Activated T-helper 2 cell treated with anti-CD3 and anti-CD28 coated beads, Interferon-gamma antibody, Interleukin-2, Interleukin-4, amounts not matched to agents 10 μg/mL and 5 μg/mL and 100 μg/mL, durations not matched to agents 14 hours and 24 hours and 36 hours (primary cell): ENCODE measurements at regions not wholly inside any gene's neighbourhood (a gene's known extent, or its start where the extent isn't known, plus 50 kb on each side); places are given as distances from the start of the nearest gene placed in this dataset.

ENCODE experiments used
- DNase-seq: peaks from one replicate; pipeline ENCODE4 v3.0.0; 2021; ENCODE audit warnings: low spot score
- H3K27ac Mint-ChIP-seq: one replicate; pipeline ENCODE4 v1.8.0; 2021; ENCODE audit warnings: mixed read lengths
- H3K27me3 Mint-ChIP-seq: one replicate; pipeline ENCODE4 v1.8.0; 2021; ENCODE audit warnings: low read depth, mixed read lengths
- H3K36me3 Mint-ChIP-seq: one replicate; pipeline ENCODE4 v1.8.0; 2021; ENCODE audit warnings: low read depth, mixed read lengths
- H3K4me1 Mint-ChIP-seq: one replicate; pipeline ENCODE4 v1.8.0; 2021; ENCODE audit warnings: low read depth, mixed read lengths
- H3K4me3 Mint-ChIP-seq: one replicate; pipeline ENCODE4 v1.8.0; 2021; ENCODE audit warnings: low read depth, mild to moderate bottlenecking, moderate library complexity, mixed read lengths
- H3K9me3 Mint-ChIP-seq: one replicate; pipeline ENCODE4 v1.8.0; 2021; ENCODE audit warnings: mixed read lengths
- intact Hi-C: fragments of 100-400 bp; cut with micrococcal nuclease; formaldehyde crosslinking; loops from one replicate; pipeline ENCODE4 v1.15.1; 2023

DNA sequence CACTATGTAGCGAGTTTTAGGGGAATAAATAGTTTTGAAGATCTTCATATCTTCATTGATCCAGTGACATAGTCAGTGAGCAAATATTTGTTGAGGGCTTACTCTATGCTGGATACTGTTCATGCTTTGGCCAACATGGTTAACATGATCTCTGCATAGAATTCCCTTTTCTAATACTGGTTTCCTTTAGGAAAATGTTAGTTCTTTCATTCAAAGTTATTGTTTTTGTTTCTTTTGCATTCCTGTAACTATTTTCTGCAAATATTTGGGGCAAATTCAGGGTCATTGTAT lies 226.5 kb downstream of the C12orf50 start:
- H3K27me3 Mint-ChIP-seq: no peaks in the 10 kb centered on the region
- H3K4me3 Mint-ChIP-seq: no peak overlapping the region
- no peaks in the 10 kb centered on the region for H3K4me1 Mint-ChIP-seq
- intact Hi-C loops: no loop called here
- H3K9me3 Mint-ChIP-seq: no peaks in the 10 kb centered on the region
- DNase-seq: no peak
- no peaks in the 10 kb centered on the region for H3K36me3 Mint-ChIP-seq
- no peak overlapping the region for H3K27ac Mint-ChIP-seq

- intact Hi-C loops: no loop called here
- no peaks in the 10 kb centered on the region for H3K4me1 Mint-ChIP-seq
- no peaks in the 10 kb centered on the region for H3K27me3 Mint-ChIP-seq
- no peak overlapping the region for H3K4me3 Mint-ChIP-seq
- H3K9me3 Mint-ChIP-seq: no peaks in the 10 kb centered on the region
- no peaks in the 10 kb centered on the region for H3K36me3 Mint-ChIP-seq
- no peak for DNase-seq
- no peak overlapping the region for H3K27ac Mint-ChIP-seq
Observed at GRCh38 chr12:87801860-87802720, 227.1 kb downstream of the C12orf50 start.

DNA sequence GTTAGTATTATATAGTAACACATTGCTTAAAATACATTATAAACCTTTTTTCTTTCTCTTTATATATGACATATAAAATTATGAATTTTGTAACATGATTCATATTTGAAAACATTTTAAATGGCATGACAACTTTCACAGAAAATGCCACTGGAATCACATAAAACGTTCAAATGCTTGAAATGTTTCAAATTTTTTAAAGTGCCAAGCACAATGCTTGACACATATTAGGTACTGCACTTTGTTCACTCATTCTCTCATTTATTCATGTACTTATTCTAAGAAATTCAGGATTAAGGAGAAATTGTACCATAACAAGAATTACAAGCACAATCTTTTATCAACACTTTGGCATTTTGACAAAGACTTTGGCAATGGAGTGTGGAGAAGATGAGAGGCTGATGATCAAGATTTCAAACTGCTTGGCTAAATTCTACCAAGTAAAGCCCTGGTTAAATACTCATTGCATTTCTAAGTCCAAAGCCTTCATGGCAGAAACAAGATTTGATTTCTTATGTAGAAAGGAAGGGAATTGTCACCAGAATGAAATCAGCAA lies 232.2 kb downstream of the C12orf50 start:
- H3K36me3 Mint-ChIP-seq: no peaks in the 10 kb centered on the region
- H3K27me3 Mint-ChIP-seq: no peaks in the 10 kb centered on the region
- intact Hi-C loops: no loop called here
- no peaks in the 10 kb centered on the region for H3K9me3 Mint-ChIP-seq
- H3K4me1 Mint-ChIP-seq: no peaks in the 10 kb centered on the region
- H3K4me3 Mint-ChIP-seq: no peak overlapping the region
- DNase-seq: no peak
- H3K27ac Mint-ChIP-seq: no peak overlapping the region

DNA sequence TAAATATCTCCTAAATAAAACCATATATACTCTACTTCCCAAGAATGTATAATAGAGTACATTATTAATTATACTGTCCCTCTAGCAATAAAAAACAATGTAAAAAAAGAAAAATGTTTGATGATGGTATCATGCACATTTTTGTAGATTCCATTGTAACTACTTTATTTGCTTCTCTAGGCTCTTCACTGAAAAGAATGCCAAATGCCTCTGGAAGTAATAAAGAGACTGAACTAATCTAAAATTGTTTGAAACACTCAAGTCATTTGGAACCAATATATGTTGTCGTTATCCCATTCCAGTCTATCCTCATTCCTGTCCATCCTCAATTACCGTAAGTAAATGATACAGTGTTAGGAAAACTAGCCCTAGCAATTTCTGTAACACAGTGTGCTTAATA lies 233.6 kb downstream of the C12orf50 start:
- DNase-seq: no peak
- Mint-ChIP-seq H3K36me3 (no peaks in the 10 kb centered on the region), H3K27ac (no peak overlapping the region), H3K4me3 (no peak overlapping the region), H3K4me1 (no peaks in the 10 kb centered on the region), H3K9me3 (no peaks in the 10 kb centered on the region), H3K27me3 (no peaks in the 10 kb centered on the region)
- intact Hi-C loops: no loop called here

DNA sequence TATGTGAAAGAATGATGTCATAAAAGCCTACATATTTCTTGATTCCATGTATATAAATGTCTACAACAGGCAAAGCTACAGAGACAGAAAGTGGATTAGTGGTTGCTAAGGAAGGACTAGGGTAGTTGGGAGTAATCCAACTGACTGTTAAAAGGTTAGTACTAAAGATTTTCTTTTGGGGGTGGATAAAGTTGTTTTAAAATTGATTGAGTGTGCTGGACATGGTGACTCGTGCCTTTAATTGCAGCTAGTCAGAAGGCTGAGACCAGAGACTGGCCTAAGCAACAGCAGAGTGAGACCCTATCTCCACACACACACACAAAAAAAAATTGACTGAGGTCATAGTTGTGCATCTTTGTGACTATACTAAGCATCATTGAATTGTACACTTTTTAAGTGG lies 234.3 kb downstream of the C12orf50 start:
- Mint-ChIP-seq H3K27me3 (no peaks in the 10 kb centered on the region), H3K4me1 (no peaks in the 10 kb centered on the region), H3K36me3 (no peaks in the 10 kb centered on the region), H3K9me3 (no peaks in the 10 kb centered on the region), H3K4me3 (no peak overlapping the region), H3K27ac (no peak overlapping the region)
- intact Hi-C loops: no loop called here
- no peak for DNase-seq

- Mint-ChIP-seq H3K4me1 (no peaks in the 10 kb centered on the region), H3K27ac (no peak overlapping the region), H3K9me3 (no peaks in the 10 kb centered on the region)
Observed at GRCh38 chr12:87793131-87793530, 236.1 kb downstream of the C12orf50 start.

GRCh38 chr12:87784350-87784749 lies 244.9 kb downstream of the C12orf50 start:
- Mint-ChIP-seq H3K36me3 (no peaks in the 10 kb centered on the region), H3K9me3 (peaks cover 5% of the 10 kb centered on the region), H3K27me3 (no peaks in the 10 kb centered on the region), H3K27ac (no peak overlapping the region), H3K4me1 (no peaks in the 10 kb centered on the region), H3K4me3 (no peak overlapping the region)
- DNase-seq: no peak
- intact Hi-C loops: no loop called here

More at GRCh38 chr12:87793131-87793530, 236.1 kb downstream of the C12orf50 start:
- no peak for DNase-seq
- Mint-ChIP-seq H3K4me3 (no peak overlapping the region), H3K36me3 (no peaks in the 10 kb centered on the region), H3K27me3 (no peaks in the 10 kb centered on the region)
- intact Hi-C loops: no loop called here

DNA sequence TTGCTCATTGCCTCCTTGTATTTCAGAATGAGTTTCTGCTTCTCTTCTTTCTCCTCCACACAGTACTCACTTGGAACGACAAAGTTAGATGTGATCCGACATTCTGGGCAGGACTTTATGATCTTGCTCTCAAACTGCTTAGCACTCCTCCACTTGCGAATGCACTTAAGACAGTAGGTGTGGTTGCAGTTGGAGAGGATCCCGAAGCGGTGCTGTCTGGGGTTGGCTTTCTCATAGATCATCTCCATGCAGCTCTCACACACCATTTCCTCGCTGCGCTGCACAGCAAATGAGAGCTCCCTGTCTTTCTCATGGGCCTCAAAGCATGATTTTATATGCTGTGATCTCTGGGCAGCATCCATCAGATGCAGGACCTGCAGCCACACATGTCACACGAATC lies 245.7 kb downstream of the C12orf50 start:
- intact Hi-C loops: no loop called here

GRCh38 chr12:87782838-87783237 lies 246.4 kb downstream of the C12orf50 start:
- H3K27ac Mint-ChIP-seq: no peak overlapping the region
- H3K4me1 Mint-ChIP-seq: no peaks in the 10 kb centered on the region
- peaks cover 5% of the 10 kb centered on the region for H3K9me3 Mint-ChIP-seq
- H3K36me3 Mint-ChIP-seq: no peaks in the 10 kb centered on the region
- intact Hi-C loops: no loop called here
- no peak for DNase-seq
- H3K4me3 Mint-ChIP-seq: no peak overlapping the region
- H3K27me3 Mint-ChIP-seq: no peaks in the 10 kb centered on the region

More for the DNA sequence above, 245.7 kb downstream of the C12orf50 start:
- Mint-ChIP-seq H3K9me3 (peaks cover 5% of the 10 kb centered on the region), H3K4me3 (no peak overlapping the region), H3K27ac (no peak overlapping the region), H3K36me3 (no peaks in the 10 kb centered on the region), H3K4me1 (no peaks in the 10 kb centered on the region), H3K27me3 (no peaks in the 10 kb centered on the region)
- DNase-seq: no peak

DNA sequence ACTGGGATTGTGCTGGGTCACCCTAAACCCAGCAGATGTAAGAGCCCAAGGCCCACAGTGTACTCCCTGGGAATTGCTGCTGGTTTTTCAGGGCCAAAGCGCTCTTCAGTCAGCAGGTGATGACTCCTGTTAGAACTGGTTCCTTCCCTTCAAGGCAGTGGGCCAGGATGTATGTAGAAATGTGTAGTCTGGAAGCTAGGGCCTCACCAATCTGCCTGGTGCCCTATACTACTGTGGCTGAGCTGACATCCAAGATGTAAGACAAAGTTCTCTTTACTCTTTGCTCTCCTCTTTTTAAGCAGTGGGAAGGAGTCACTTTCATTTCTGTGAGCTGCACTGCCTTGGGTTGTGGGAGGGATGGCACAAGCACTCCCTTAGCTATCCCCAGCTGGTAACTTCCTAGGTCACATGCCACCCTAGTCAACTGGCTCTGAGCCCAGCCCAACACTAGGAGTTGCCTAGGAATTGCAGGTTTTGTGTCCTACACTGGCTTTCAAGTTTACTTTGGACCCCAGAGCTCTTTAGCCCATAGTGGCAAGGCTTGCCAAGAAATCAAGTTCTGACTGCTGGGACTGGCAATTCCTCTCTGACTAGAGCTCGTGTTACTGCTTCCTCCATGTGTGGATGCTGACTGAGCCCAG lies 249.2 kb downstream of the C12orf50 start:
- Mint-ChIP-seq H3K27me3 (no peaks in the 10 kb centered on the region), H3K4me1 (no peaks in the 10 kb centered on the region), H3K9me3 (peaks cover 5% of the 10 kb centered on the region), H3K4me3 (no peak overlapping the region), H3K36me3 (no peaks in the 10 kb centered on the region), H3K27ac (no peak overlapping the region)
- DNase-seq: no peak
- intact Hi-C loops: no loop called here

DNA sequence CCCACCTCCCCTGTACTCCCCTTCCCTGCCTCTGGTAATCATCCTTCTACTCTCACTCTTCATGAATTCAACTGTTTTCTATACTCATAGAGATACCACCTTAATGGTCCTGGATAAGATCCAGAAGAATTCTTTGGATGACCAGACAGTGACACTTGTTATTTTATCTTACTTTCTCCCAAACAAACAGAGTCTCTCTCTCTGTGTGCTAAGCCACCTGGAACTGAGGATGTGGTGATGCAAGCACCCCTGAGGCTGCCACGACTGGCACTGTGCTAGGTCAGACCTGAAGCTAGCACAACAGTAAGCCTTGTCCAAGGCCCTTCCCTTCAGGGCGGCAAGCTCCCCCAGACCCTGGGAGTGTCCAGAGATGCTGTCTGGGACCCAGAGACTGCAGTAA lies 250.2 kb downstream of the C12orf50 start:
- intact Hi-C loops: no loop called here
- H3K36me3 Mint-ChIP-seq: no peaks in the 10 kb centered on the region
- no peaks in the 10 kb centered on the region for H3K4me1 Mint-ChIP-seq
- no peaks in the 10 kb centered on the region for H3K27me3 Mint-ChIP-seq
- peaks cover 5% of the 10 kb centered on the region for H3K9me3 Mint-ChIP-seq
- no peak overlapping the region for H3K27ac Mint-ChIP-seq
- H3K4me3 Mint-ChIP-seq: no peak overlapping the region
- DNase-seq: no peak

- no peaks in the 10 kb centered on the region for H3K36me3 Mint-ChIP-seq
- no peaks in the 10 kb centered on the region for H3K9me3 Mint-ChIP-seq
- no peak overlapping the region for H3K4me3 Mint-ChIP-seq
- no peak overlapping the region for H3K27ac Mint-ChIP-seq
- intact Hi-C loops: no loop called here
- no peaks in the 10 kb centered on the region for H3K27me3 Mint-ChIP-seq
- H3K4me1 Mint-ChIP-seq: no peaks in the 10 kb centered on the region
- no peak for DNase-seq
Observed at GRCh38 chr12:87778065-87778464, 251.1 kb downstream of the C12orf50 start.

DNA sequence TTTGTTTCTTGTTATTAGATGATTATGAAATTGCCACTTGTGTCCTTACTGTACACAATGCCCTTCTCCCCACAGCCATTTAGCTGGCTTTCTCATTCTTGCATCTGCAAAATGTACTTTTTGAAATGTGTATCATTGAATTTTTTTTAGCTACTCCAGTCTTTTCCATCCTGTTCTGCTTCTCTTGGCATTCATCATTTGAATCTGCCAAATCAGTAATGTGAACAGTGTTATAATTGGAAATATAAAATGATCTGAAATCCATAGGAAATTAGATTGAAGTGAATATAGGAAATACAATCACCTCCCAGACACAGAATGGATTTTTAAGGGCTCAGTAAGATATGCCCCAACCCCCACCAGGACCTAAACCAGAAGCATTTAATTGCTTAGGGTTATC lies 253.4 kb downstream of the C12orf50 start:
- Mint-ChIP-seq H3K4me3 (no peak overlapping the region), H3K36me3 (no peaks in the 10 kb centered on the region)

More for the DNA sequence above, 253.4 kb downstream of the C12orf50 start:
- H3K27ac Mint-ChIP-seq: no peak overlapping the region
- DNase-seq: no peak
- H3K9me3 Mint-ChIP-seq: no peaks in the 10 kb centered on the region
- intact Hi-C loops: no loop called here
- no peaks in the 10 kb centered on the region for H3K27me3 Mint-ChIP-seq
- H3K4me1 Mint-ChIP-seq: no peaks in the 10 kb centered on the region
